ENCODE measurements at regions not wholly inside any gene's neighbourhood (a gene's known extent, or its start where the extent isn't known, plus 50 kb on each side); places are given as distances from the start of the nearest gene placed in this dataset.
"Not testable (repeated sequence)": the region's sequence is repeated elsewhere in the genome, so short reads cannot be mapped to it uniquely, and the experiment has no call there.

- no peak for DNase-seq
Measured at GRCh38 chr3:139201446-139202225, 142.2 kb upstream of the MRPS22 start.

DNA sequence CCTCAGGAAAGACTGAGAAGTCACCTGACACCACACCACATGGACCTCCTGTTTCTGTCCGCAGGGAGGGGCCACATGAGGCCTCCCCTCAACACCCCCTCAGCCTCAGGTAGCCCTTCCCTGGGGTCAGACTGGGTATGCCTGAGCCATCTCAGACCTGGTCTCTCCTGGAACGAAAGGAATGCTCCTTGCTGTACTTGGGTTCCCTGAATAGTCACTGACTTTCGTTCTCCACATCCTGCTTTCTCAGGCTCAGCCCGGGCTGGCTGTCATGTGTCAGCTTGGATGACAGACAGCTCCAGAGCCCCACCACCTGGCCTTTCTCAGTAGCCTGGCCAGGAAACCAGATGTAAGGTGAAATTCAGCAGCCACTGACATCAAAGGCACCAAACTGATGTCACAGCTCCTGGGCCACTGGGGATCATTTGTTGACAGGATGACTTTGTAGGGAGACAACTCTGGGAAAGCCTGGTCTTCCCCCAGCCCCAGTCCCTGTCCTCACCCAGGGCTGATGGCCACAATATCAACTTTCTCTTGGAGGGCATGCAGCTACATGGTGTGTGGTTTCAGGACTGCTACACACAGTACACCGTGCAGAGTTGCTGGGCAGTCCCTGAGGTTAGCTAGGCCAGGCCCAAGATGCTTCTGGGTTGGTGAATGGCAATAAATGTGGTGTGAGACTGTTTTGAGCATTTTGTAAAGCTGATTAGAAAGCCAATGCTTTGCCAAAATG is 141.4 kb upstream of the MRPS22 start:
- peak; percentile 10 for DNase-seq

DNA sequence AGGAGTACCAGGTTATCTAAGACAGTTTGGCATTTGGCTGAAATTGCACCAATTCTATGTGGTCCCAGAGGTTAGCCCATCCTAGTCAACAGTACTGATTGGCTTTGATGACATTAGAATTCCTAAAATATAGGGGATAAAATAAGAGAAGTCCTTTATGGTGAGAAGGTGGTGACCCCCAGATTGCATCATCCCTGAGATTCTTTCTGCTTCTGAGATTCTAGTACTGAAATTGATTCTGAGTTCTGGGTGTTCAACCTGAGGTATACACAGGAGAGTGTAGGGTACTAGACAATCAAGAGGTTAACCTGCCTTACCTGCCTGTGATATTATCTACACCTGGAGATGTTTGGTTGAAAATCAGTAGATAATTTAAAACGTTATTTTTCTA is 140.9 kb upstream of the MRPS22 start:
- no peak for DNase-seq

- DNase-seq, result no peak
Measured at GRCh38 chr3:139203752-139204151, 140.1 kb upstream of the MRPS22 start.

- no peak for DNase-seq
Measured at GRCh38 chr3:139204728-139205127, 139.1 kb upstream of the MRPS22 start.

DNA sequence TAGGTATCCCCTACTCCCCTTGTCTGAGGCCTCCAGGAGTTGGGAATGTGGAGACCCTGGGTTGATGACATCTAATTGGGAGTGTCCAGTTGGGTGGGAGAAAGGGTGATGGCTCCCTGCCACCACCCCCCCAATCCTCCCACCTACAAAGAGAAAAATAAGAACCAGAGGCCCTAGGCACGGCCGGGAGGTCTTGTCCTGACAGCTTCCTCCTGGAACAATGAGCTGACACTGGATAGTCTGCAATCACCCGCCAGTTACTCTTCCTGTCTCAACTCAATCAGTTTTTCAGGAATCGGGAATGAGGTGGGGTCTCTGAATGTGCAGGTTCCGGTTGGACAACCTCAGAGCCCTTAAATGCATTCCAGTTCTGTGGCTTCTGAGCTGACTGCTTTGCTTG is 129.9 kb upstream of the MRPS22 start:
- DNase-seq, result no peak

GRCh38 chr3:139216958-139217357 is 126.9 kb upstream of the MRPS22 start:
- DNase-seq, result no peak

DNA sequence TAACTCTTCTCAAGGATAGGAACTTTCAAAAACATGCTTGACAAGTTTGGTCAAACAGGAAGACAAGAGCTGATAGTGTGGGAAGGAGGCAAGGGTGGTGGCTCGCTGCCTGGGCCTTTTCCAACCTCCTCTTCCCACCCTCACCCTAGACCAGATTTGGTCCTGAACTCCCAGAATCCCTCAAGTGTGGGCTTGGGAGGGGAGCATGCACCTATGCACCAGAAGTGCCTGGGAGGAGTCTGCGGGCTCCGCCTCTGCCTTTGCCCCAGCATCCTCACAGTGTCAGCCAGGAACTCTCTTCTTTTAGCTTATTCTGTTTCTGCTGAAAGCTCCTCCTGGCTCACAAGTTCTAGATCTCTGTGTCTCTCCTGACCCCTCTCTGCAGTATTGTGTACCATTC is 126.2 kb upstream of the MRPS22 start:
- DNase-seq, result no peak

DNA sequence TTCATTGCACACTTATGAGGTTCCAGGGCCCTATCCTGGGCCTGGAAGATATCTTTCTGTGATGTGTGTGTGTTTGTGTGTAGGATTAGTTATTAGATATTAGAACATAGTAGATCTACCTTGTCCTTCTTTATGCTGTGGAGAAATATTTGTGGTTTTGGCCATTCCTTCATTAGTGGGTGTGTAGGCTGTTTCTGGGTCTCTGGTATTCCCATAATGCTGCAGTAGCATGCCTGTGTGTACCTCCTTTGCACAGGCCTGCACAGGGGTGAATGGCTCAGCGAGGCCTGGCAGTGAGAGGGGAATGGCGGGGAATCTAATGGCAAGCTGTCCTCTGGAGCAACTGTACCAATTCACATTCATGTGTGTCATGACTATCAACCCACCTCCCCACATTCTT is 125.8 kb upstream of the MRPS22 start:
- no peak for DNase-seq

- no peak for DNase-seq
Measured at GRCh38 chr3:139219463-139219862, 124.4 kb upstream of the MRPS22 start.

- no peak for DNase-seq
Measured at GRCh38 chr3:139222100-139222657, 121.6 kb upstream of the MRPS22 start.

- no peak for DNase-seq
Measured at GRCh38 chr3:139225548-139225947, 118.3 kb upstream of the MRPS22 start.

DNA sequence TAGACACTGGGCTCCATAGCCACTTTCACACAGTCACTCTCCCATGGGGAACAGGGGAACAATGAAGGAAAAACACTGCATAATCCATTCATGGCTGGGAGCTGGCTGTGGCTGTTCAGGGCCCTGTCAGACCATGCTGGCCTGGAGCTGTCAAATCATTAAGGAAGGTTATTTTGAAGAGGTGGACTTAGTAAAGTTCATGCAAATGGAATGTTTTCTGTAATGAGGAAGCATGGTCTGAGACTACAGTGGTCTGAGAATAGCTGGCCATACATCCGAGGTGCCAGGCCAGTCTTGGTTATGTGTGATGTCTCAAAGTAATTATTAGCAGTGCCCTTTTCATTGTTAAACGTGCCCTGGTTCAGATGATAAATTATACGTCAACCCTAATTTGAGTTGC is 117.1 kb upstream of the MRPS22 start:
- no peak for DNase-seq

GRCh38 chr3:139227165-139227564 is 116.7 kb upstream of the MRPS22 start:
- no peak for DNase-seq

- no peak for DNase-seq
Measured at GRCh38 chr3:139227827-139228226, 116.0 kb upstream of the MRPS22 start.

- DNase-seq, result no peak
Measured at GRCh38 chr3:139230391-139230790, 113.4 kb upstream of the MRPS22 start.

DNA sequence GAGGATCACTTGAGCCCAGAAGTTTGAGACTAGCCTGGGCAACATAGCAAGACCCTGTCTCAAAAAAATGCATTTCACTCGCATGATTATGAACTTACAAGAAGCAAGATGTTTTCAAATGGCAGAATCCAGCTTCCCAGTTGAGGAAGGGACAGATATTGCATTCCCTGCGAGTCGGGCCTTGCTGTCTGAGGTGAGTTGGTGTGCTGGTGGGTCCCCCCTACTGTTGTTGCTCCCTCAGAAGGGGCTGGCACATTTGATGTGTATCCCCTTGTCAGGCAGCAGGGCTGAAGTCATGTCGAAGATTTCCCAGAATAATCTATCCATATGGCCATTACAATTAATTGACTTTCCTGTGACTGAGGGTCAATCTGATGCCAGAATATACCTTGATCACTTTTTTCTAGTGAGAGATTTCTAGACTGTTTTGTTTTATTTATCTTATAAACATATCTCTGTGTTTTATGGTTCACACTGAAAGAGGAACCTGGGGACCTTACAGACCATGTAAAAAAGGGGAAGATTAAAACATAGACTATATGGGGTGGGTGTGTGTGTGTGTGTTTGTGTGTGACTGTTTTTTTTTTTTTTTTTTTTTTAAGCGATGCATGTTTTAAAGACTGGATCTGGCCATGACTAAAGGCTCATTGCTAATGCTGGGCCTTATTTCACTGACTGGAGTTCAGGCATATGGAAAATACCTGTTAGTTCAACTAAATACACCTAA is 112.1 kb upstream of the MRPS22 start:
- no peak for DNase-seq

GRCh38 chr3:139232341-139232740 is 111.5 kb upstream of the MRPS22 start:
- not testable (repeated sequence) for DNase-seq

- DNase-seq, result no peak
Measured at GRCh38 chr3:139234491-139234890, 109.3 kb upstream of the MRPS22 start.

GRCh38 chr3:139235192-139235591 is 108.6 kb upstream of the MRPS22 start:
- no peak for DNase-seq

DNA sequence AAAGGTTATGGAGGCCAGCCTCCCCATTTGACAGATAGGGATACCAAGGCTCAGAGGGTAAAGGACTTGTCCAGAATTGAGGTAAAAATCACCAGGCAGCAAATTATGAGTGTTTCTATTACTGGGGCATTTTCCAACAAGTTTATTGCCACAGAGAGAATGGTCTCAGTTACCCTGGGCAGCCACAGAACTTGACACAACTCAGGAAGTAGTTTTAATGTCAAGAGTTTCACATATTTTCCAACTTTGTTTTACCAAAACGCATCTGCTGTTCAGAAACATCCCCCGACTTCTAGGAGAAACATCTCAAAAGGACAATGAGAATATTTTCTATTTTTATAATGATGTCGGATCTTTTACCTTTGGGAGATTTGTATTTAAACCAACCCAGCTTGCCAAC is 107.5 kb upstream of the MRPS22 start:
- no peak for DNase-seq

GRCh38 chr3:139238281-139239030 is 105.4 kb upstream of the MRPS22 start:
- no peak for DNase-seq

Data from right kidney (tissue), 1 donor.